ENCODE measurements at regions not wholly inside any gene's neighbourhood (a gene's known extent, or its start where the extent isn't known, plus 50 kb on each side); places are given as distances from the start of the nearest gene placed in this dataset.
A peak's percentile ranks its signal among the peaks of the same experiment; 100 is the strongest.

DNA sequence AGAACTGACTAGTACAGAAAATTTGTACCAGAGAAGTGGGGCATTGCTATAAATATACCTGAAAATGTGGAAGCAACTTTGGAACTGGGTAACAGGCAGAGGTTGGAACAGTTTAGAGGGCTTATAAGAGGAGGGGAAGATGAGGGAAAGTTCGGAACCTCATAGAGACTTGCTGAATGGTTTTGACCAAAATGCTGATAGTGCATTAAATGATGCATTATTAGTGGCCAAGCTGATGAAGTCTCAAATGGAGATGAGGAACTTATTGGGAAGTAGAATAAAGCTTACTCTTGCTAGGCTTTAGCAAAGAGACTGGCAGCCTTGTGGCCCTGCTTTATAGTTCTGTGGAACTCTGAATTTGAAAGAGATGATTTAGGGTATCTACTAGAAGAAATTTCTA lies 189.8 kb downstream of the FGF10 start:
- BruUV-seq (replicated peaks), result no TSS peak
- Histone ChIP-seq H3K4me3 (replicated peaks in 1 of 3; ENCODE audit: insufficient read depth in 1 of 3, low read depth in 2 of 3, low read length in 3 of 3) (no peak overlapping the region), H3K4me2 (ENCODE audit: low read depth, low read length) (no peak overlapping the region), H4K20me1 (ENCODE audit: insufficient read depth, low read length) (no peaks in the 10 kb centered on the region), H3K4me1 (ENCODE audit: insufficient read depth, low read length) (no peaks in the 10 kb centered on the region), H3K9me3 (ENCODE audit: low read length) (peaks cover 55% of the 10 kb centered on the region), H2AFZ (ENCODE audit: low read length) (no peak overlapping the region), H3K36me3 (replicated peaks in 1 of 2; ENCODE audit: control insufficient read depth in 1 of 2, insufficient read depth in 2 of 2, low read length in 2 of 2) (no peaks in the 10 kb centered on the region), H3K27me3 (ENCODE audit: control insufficient read depth in 1 of 2, insufficient read depth in 2 of 2, low read length in 2 of 2) (no peaks in the 10 kb centered on the region), H3K79me2 (ENCODE audit: insufficient read depth, low read length) (no peaks in the 10 kb centered on the region), H3K27ac (ENCODE audit: extremely low read length, insufficient read depth, low read length) (no peak overlapping the region), H3K9ac (ENCODE audit: insufficient read depth, low read depth, low read length) (no peak overlapping the region)
- in situ Hi-C loops (cut with HindIII; ENCODE audit: extremely low pct_ligation_motif_present, low pct_unique_long_range_greater_than_20kb) (no loop called here), intact Hi-C loops (cut with micrococcal nuclease; ENCODE audit: unreplicated experiment) (no loop called here)
- DNase-seq (ENCODE audit: low spot score), result no peak
- no peak for ATAC-seq
- CTCF ChIA-PET (ENCODE audit: low intra/inter-chr PET ratio, low total read pairs), result no interaction called here
- TF ChIP-seq ZNF576 (CRISPR knock-in tag; IDR thresholded peaks at IDR 0.05), result no peak
- TF ChIP-seq MAFK (conservative IDR thresholded peaks at IDR 0.05 in 1 of 2, IDR thresholded peaks at IDR 0.05 in 1 of 2; ENCODE audit: low read length in 2 of 2), result peak; percentile 72 to 92
- peak; percentile 87 for TF ChIP-seq MAFF (IDR thresholded peaks at IDR 0.05; ENCODE audit: low read depth, low read length)
- no peak for TF ChIP-seq MED1 (CRISPR knock-in tag; IDR thresholded peaks at IDR 0.05)
- FAIRE-seq, result no peak
- 0% methylated on average over 1 of the region's 1 CpG for whole genome bisulfite sequencing (ENCODE audit: low lambda C conversion rate)
- POLR2A ChIA-PET, result no interaction called here

- Histone ChIP-seq H3K4me1 (ENCODE audit: insufficient read depth, low read length) (no peaks in the 10 kb centered on the region), H3K4me2 (ENCODE audit: low read depth, low read length) (no peak overlapping the region), H2AFZ (ENCODE audit: low read length) (no peak overlapping the region), H3K79me2 (ENCODE audit: insufficient read depth, low read length) (no peaks in the 10 kb centered on the region), H4K20me1 (ENCODE audit: insufficient read depth, low read length) (no peaks in the 10 kb centered on the region), H3K27ac (ENCODE audit: extremely low read length, insufficient read depth, low read length) (no peak overlapping the region), H3K27me3 (ENCODE audit: control insufficient read depth in 1 of 2, insufficient read depth in 2 of 2, low read length in 2 of 2) (no peaks in the 10 kb centered on the region), H3K4me3 (replicated peaks in 1 of 3; ENCODE audit: insufficient read depth in 1 of 3, low read depth in 2 of 3, low read length in 3 of 3) (no peak overlapping the region), H3K36me3 (replicated peaks in 1 of 2; ENCODE audit: control insufficient read depth in 1 of 2, insufficient read depth in 2 of 2, low read length in 2 of 2) (no peaks in the 10 kb centered on the region), H3K9ac (ENCODE audit: insufficient read depth, low read depth, low read length) (no peak overlapping the region), H3K9me3 (ENCODE audit: low read length) (peaks cover 43% of the 10 kb centered on the region; the same call in 1 of the 2 replicates)
- TF ChIP-seq ZNF709 (CRISPR knock-in tag; IDR thresholded peaks at IDR 0.05) (no peak), ZNF788 (CRISPR knock-in tag; IDR thresholded peaks at IDR 0.05; ENCODE audit: borderline replicate concordance) (no peak), NR1H2 (CRISPR knock-in tag; IDR thresholded peaks at IDR 0.05; ENCODE audit: borderline replicate concordance, low read depth) (no peak), TCF12 (IDR thresholded peaks at IDR 0.05) (no peak), TCF12 (CRISPR knock-in tag; IDR thresholded peaks at IDR 0.05) (no peak), NFYC (CRISPR knock-in tag; IDR thresholded peaks at IDR 0.05) (no peak), MXD4 (CRISPR knock-in tag; IDR thresholded peaks at IDR 0.05) (no peak), RERE (CRISPR knock-in tag; IDR thresholded peaks at IDR 0.05; ENCODE audit: low read depth) (no peak), ZNF639 (CRISPR knock-in tag; conservative IDR thresholded peaks at IDR 0.05) (no peak)
- CTCF ChIA-PET (ENCODE audit: low intra/inter-chr PET ratio, low total read pairs), result no interaction called here
- WGBS (ENCODE audit: low lambda C conversion rate), result no CpG with 5 or more reads among the region's 2 CpGs
- no TSS peak for BruUV-seq (replicated peaks)
- in situ Hi-C loops (cut with HindIII; ENCODE audit: extremely low pct_ligation_motif_present, low pct_unique_long_range_greater_than_20kb), result no loop called here
- POLR2A ChIA-PET, result no interaction called here
- DNase-seq (ENCODE audit: low spot score), result no peak
- FAIRE-seq, result no peak
- intact Hi-C loops (cut with micrococcal nuclease; ENCODE audit: unreplicated experiment), result no loop called here
- ATAC-seq, result no peak
Measured at GRCh38 chr5:44189255-44189654, 200.0 kb downstream of the FGF10 start.

Data from HepG2 (cell line).